NCI-H2107 (cell line): ENCODE measurements at regions not wholly inside any gene's neighbourhood (a gene's known extent, or its start where the extent isn't known, plus 50 kb on each side); places are given as distances from the start of the nearest gene placed in this dataset.
"Not testable (repeated sequence)": the region's sequence is repeated elsewhere in the genome, so short reads cannot be mapped to it uniquely, and the experiment has no call there.

ENCODE experiments used
- DNase-seq: peaks from one replicate; lab custom pipeline; 2025; lab: John Stamatoyannopoulos, UW

DNA sequence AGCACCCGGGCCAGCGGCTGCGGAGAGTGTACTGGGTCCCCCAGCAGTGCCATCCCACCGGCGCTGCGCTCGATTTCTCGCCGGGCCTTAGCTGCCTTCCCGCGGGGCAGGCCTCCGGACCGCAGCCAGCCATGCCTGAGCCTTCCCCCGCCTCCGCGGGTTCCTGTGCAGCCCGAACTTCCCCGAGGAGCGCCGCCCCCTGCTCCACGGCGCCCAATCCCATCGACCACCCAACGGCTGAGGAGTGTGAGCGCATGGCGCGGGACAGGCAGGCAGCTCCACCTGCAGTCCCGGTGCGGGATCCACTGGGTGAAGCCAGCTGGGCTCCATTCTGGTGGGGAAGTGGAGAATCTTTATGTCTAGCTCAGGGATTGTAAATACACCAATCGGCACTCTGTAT is 325.4 kb downstream of the PPP1R3A start:
- DNase-seq: not testable (repeated sequence)

- not testable (repeated sequence) for DNase-seq
These were observed 325.9 kb downstream of the PPP1R3A start for GRCh38 chr7:113592924-113593323.

DNA sequence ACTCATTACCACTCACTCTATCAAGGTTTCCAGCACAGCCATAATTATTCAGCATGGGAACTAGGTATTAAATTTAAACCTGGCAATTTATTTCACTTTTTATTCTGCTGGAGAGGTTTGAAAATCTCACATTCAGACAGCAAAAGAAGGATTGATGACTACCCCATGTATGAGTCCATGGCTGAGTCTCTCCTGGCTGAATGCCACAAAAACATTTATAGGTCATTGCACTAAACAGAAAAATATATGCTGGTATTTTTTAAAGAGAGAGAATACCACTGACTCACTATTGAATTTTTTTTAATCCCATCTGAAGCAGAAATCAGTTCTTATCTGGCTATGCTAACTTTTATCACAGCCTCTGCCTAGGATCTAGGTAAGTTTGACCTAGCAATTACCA is 336.3 kb downstream of the PPP1R3A start:
- DNase-seq: no peak

DNA sequence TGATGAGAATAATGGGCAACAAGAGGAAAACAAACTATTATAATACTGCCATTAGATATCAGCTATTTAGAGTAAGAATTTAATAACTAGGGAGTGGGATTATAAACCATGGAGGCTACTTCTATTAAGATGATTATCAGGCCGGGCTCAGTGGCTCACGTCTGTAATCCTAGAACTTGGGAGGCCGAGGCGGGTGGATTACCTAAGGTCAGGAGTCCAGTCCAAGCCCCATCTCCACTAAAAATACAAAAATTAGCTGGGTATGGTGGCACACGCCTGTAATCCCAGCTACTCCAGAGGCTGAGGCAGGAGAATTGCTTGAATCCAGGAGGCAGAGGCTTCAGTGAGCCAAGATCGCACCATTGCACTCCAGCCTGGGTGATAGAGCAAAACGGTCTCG is 355.6 kb downstream of the PPP1R3A start:
- not testable (repeated sequence) for DNase-seq

- DNase-seq: no peak
These were observed 356.0 kb downstream of the PPP1R3A start for GRCh38 chr7:113562801-113563200.

GRCh38 chr7:113562242-113562641 is 356.6 kb downstream of the PPP1R3A start:
- no peak for DNase-seq

DNA sequence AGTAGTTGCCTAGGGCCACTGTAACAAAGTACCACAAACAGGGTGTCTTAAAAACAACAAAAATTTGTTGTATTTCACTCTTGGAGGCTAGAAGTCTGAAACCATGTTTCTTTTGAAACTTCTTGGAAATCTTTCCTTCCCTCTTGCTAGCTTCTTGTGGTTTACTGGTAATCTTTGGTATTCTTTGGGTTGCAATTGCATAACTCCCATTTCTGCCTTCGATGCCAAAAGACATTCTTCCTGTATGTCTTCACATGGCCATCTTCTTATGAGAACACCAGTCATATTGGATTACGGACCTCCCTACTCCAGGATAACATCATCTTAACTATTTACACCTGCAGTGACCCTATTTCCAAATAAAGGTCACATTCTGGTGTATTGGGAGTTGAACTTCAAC is 357.4 kb downstream of the PPP1R3A start:
- DNase-seq: no peak

DNA sequence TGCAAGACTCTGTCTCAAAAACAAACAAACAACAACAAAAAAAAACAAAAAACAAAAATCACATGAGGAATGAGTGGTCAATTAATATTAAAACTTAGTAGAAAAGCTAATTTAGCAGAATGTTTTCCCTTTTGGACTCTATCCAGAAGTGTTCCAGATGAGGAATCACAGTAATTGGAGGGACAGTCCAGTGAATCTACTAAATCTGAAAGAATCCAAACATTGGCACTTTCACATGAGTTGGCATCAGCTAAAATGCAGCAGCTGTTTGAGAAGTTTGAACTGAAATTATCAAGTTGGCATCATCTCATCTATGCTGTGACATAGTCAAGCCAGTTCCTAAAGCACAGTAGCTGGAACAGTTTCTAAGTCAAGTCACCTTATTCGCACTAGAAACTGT is 367.8 kb downstream of the PPP1R3A start:
- no peak for DNase-seq

DNA sequence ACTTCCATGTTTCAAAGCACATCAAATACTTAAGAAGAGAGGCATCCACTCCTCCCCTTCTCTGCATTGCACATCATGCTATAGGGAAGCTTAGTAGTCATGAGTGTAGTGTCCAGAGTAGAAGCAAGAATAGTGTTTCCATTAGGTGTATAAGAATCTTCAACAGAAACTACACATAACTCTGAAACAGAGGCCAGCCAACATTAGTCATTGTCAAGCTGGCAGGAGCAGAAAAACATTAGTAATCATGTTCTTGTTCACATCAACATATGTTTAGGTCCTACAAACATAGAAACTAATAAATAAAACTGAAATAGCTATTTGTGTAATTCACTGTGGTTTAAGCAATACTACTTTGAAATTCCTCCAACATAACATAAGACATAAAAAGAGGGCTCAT is 370.2 kb downstream of the PPP1R3A start:
- DNase-seq: no peak

GRCh38 chr7:113548137-113548536 is 370.7 kb downstream of the PPP1R3A start:
- no peak for DNase-seq

GRCh38 chr7:113521468-113521867 is 397.3 kb downstream of the PPP1R3A start:
- no peak for DNase-seq

- DNase-seq: no peak
These were observed 399.3 kb downstream of the PPP1R3A start for GRCh38 chr7:113519472-113519871.

- DNase-seq: no peak
These were observed 386.3 kb upstream of the SMIM30 start for GRCh38 chr7:113504691-113505090.

GRCh38 chr7:113504142-113504541 is 385.8 kb upstream of the SMIM30 start:
- DNase-seq: no peak

DNA sequence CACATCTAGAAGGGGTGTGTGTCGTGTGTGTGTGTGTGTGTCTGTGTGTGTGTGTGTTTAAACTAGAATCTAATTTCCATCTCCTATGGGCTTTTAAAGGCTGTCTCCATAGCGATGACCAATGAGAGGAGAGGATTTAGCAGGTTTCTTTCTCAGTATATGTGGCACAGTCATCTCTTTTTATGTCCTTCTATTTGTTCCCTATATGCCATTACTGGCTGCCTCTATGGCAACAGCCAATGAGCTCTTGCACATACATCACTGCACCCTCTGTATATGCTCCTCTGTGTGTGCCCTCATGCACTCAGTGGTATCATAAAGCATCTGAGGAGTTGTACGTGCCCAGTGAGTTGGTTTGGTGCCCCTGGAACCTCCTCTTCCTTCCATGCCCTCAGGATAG is 378.2 kb upstream of the SMIM30 start:
- DNase-seq: not testable (repeated sequence)

DNA sequence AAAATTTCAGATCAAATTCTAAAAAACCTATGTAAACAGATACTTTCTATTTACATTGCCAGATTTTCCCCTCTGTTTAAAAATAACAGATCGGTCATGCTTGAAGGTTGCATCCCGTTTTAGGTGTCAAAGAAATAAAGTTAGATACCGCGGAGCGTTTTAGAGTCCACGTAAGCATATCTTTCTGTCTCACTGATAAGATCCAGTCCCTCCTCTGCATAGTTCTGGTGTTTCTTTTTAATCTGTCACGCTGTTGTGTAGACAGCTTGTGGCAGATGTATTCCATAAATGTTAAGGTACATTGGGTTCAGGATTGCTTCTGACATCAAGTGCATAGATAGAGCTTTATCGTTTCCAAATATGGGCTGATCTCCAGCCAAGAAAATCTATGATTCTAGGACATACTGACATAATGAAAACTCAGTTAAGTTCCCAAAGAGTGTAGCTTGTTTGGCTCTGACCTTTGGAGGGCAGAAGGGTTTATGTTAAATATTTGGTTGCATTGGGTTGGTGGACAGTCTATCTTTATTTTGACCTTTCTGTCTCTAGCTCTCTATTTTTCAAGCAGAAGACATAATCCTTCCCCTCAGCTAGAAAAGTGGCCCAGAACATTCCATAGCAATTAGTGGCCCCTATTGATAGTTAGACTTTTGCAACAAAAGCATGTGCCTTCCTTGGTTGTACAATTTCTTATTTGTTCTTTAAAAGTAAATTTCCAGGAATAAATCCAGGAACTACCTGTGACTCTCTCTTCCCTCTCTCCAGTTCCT is 376.6 kb upstream of the SMIM30 start:
- DNase-seq: not testable (repeated sequence)

GRCh38 chr7:113491305-113491704 is 373.0 kb upstream of the SMIM30 start:
- no peak for DNase-seq

DNA sequence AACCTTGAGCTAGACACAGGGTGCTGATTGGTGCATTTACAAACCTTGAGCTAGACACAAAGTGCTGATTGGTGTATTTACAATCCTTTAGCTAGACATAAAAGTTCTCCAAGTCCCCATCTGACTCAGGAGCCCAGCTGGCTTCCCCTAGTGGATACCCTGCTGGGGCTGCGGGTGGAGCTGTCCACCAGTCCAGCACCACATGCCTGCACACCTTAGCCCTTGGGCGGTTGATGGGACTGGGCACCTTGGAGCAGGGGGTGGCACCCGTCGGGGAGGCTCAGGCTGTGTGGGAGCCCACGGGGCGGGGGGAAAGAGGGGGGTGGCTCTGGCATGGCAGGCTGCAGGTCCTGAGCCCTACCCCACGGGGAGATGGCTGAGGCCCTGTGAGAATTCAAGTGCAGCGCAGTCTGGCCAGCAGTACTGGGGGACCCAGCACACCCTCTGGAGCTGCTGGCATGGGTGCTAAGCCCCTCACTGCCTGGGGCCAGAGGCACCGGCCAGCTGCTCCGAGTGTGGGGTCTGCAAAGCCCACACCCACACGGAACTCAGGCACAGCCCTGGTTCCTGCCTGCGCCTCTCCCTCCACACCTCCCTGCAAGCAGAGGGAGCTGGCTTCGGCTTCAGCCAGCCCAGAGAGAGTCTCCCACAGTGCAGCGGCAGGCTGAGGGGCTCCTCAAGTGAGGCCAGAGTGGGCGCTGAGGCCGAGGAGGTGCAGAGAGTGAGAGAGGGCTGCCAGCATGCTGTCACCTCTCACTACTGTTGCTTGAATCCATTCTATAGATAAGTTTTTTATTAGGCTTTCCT is 369.8 kb upstream of the SMIM30 start:
- no peak for DNase-seq

- DNase-seq: no peak
These were observed 368.2 kb upstream of the SMIM30 start for GRCh38 chr7:113486548-113486947.

- no peak for DNase-seq
These were observed 365.3 kb upstream of the SMIM30 start for GRCh38 chr7:113483657-113484056.

DNA sequence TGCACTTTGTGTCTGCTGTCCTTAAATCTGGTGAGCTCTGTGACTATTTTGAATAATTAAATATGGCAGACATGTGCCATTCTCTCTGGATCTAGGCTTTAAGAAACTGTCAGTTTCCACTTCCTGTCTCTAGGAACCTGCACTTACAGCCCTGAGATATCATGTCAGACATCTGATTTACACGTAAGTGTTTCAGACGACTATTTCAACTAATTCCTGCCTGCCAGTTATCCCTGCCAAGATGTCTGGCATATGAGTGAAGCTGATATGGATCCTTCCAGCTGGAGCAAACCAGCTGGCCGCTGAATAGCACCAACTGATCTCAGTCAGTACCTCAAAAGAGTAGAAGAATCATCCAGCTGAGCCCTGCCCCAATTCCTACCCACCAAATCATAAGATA is 362.2 kb upstream of the SMIM30 start:
- no peak for DNase-seq

GRCh38 chr7:113464096-113464855 is 345.9 kb upstream of the SMIM30 start:
- no peak for DNase-seq

GRCh38 chr7:113460067-113460466 is 341.7 kb upstream of the SMIM30 start:
- DNase-seq: no peak
